Astrocyte of the cerebellum (primary cell): ENCODE measurements at regions not wholly inside any gene's neighbourhood (a gene's known extent, or its start where the extent isn't known, plus 50 kb on each side); places are given as distances from the start of the nearest gene placed in this dataset.
"Not testable (repeated sequence)": the region's sequence is repeated elsewhere in the genome, so short reads cannot be mapped to it uniquely, and the experiment has no call there.

Experiments used
- DNase-seq: peaks from one replicate; pipeline ENCODE4 v3.0.0-alpha.2; 2011; ENCODE audit warnings: low read depth
- H3K4me3 ChIP-seq: 2 replicates; pipeline ENCODE4 v1.5.1; 2011; ENCODE audit warnings: mild to moderate bottlenecking, low read depth, low read length, moderate library complexity
- CTCF ChIP-seq: IDR thresholded peaks from 2 replicates; pipeline ENCODE4 v1.5.1; 2012; ENCODE audit warnings: low read length, low read depth, moderate library complexity, mild to moderate bottlenecking; ENCODE audit errors: missing control alignments
- in situ Hi-C: cut with HindIII; loops from 2 replicates; pipeline ENCODE4 v1.10.0; 2017; ENCODE audit warnings: low sequenced_read_pairs

- in situ Hi-C loops: no loop called here
- no peak overlapping the region for H3K4me3 ChIP-seq
- TF ChIP-seq CTCF: no peak
- no peak for DNase-seq
Measured at GRCh38 chr14:104305511-104306449, 167.4 kb downstream of the KIF26A start.

- no peak overlapping the region for H3K4me3 ChIP-seq
- in situ Hi-C loops: no loop called here
- no peak for TF ChIP-seq CTCF
- no peak for DNase-seq
Measured at GRCh38 chr14:104306450-104307040, 168.2 kb downstream of the KIF26A start.

- no peak for DNase-seq
- no peak overlapping the region for H3K4me3 ChIP-seq
- in situ Hi-C loops: no loop called here
- no peak for TF ChIP-seq CTCF
Measured at GRCh38 chr14:104307246-104307626, 168.8 kb downstream of the KIF26A start.

- DNase-seq: no peak
- H3K4me3 ChIP-seq: no peak overlapping the region
- no peak for TF ChIP-seq CTCF
- in situ Hi-C loops: no loop called here
Measured at GRCh38 chr14:104307627-104308401, 169.4 kb downstream of the KIF26A start.

- in situ Hi-C loops, H3K4me3 ChIP-seq, DNase-seq: not testable (repeated sequence)
Measured at GRCh38 chr14:104308534-104308933, 170.1 kb downstream of the KIF26A start.

GRCh38 chr14:104309657-104310369 is 171.4 kb downstream of the KIF26A start:
- no peak for TF ChIP-seq CTCF
- DNase-seq: no peak
- no peak overlapping the region for H3K4me3 ChIP-seq
- in situ Hi-C loops: no loop called here
